Umbilical cord (tissue), 1 donor: ENCODE measurements at regions not wholly inside any gene's neighbourhood (a gene's known extent, or its start where the extent isn't known, plus 50 kb on each side); places are given as distances from the start of the nearest gene placed in this dataset.
"Not testable (repeated sequence)": the region's sequence is repeated elsewhere in the genome, so short reads cannot be mapped to it uniquely, and the experiment has no call there.

ENCODE experiments used
- DNase-seq: peaks from one replicate; pipeline ENCODE4 v3.0.0-alpha.2; 2015; ENCODE audit warnings: low spot score

- DNase-seq = no peak
Measured at GRCh38 chr7:54897891-54898290, 120.9 kb upstream of the EGFR start.

- no peak for DNase-seq
Measured at GRCh38 chr7:54898659-54899340, 120.0 kb upstream of the EGFR start.

- no peak for DNase-seq
Measured at GRCh38 chr7:54901840-54902239, 117.0 kb upstream of the EGFR start.

- DNase-seq = peak; percentile 4
Measured at GRCh38 chr7:54904130-54904529, 114.7 kb upstream of the EGFR start.

- no peak for DNase-seq
Measured at GRCh38 chr7:54904986-54905385, 113.8 kb upstream of the EGFR start.

- no peak for DNase-seq
Measured at GRCh38 chr7:54906963-54907362, 111.9 kb upstream of the EGFR start.

GRCh38 chr7:54907981-54908380 lies 110.8 kb upstream of the EGFR start:
- no peak for DNase-seq

- DNase-seq = no peak
Measured at GRCh38 chr7:54908760-54909438, 109.9 kb upstream of the EGFR start.

GRCh38 chr7:54915870-54916598 lies 102.8 kb upstream of the EGFR start:
- no peak for DNase-seq

- DNase-seq = no peak
Measured at GRCh38 chr7:54917613-54918391, 101.0 kb upstream of the EGFR start.

- no peak for DNase-seq
Measured at GRCh38 chr7:54921116-54921515, 97.7 kb upstream of the EGFR start.

- DNase-seq = no peak
Measured at GRCh38 chr7:54931532-54931931, 87.3 kb upstream of the EGFR start.

GRCh38 chr7:54932818-54933543 lies 85.8 kb upstream of the EGFR start:
- DNase-seq = peak; percentile 84

- no peak for DNase-seq
Measured at GRCh38 chr7:54933643-54934042, 85.2 kb upstream of the EGFR start.

GRCh38 chr7:54940748-54941147 lies 78.1 kb upstream of the EGFR start:
- DNase-seq = no peak

GRCh38 chr7:54944179-54944578 lies 74.6 kb upstream of the EGFR start:
- DNase-seq = peak; percentile 70

GRCh38 chr7:54946271-54946670 lies 72.5 kb upstream of the EGFR start:
- peak; percentile 15 for DNase-seq

GRCh38 chr7:54946764-54947163 lies 72.1 kb upstream of the EGFR start:
- peak; percentile 31 for DNase-seq

GRCh38 chr7:54947266-54947665 lies 71.6 kb upstream of the EGFR start:
- DNase-seq = no peak

GRCh38 chr7:54949514-54949913 lies 69.3 kb upstream of the EGFR start:
- not testable (repeated sequence) for DNase-seq

- no peak for DNase-seq
Measured at GRCh38 chr7:54955296-54955695, 63.5 kb upstream of the EGFR start.
